ENCODE measurements at regions not wholly inside any gene's neighbourhood (a gene's known extent, or its start where the extent isn't known, plus 50 kb on each side); places are given as distances from the start of the nearest gene placed in this dataset.
A peak's percentile ranks its signal among the peaks of the same experiment; 100 is the strongest.

GRCh38 chr2:156158808-156159207 is 173.7 kb downstream of the NR4A2 start:
- no peak for DNase-seq

- no peak for DNase-seq
Measured at GRCh38 chr2:156157670-156158069, 174.9 kb downstream of the NR4A2 start.

- DNase-seq, result no peak
Measured at GRCh38 chr2:156156580-156156979, 175.9 kb downstream of the NR4A2 start.

- no peak for DNase-seq
Measured at GRCh38 chr2:156155319-156155718, 177.2 kb downstream of the NR4A2 start.

GRCh38 chr2:156151351-156151750 is 181.2 kb downstream of the NR4A2 start:
- DNase-seq, result no peak

- no peak for DNase-seq
Measured at GRCh38 chr2:156147594-156148330, 184.8 kb downstream of the NR4A2 start.

GRCh38 chr2:156145976-156146375 is 186.5 kb downstream of the NR4A2 start:
- DNase-seq, result no peak

- DNase-seq, result no peak
Measured at GRCh38 chr2:156145469-156145868, 187.1 kb downstream of the NR4A2 start.

- DNase-seq, result no peak
Measured at GRCh38 chr2:156136566-156136965, 196.0 kb downstream of the NR4A2 start.

- DNase-seq, result no peak
Measured at GRCh38 chr2:156134887-156135286, 197.6 kb downstream of the NR4A2 start.

GRCh38 chr2:156132941-156133340 is 199.6 kb downstream of the NR4A2 start:
- no peak for DNase-seq

- DNase-seq, result no peak
Measured at GRCh38 chr2:156132130-156132529, 200.4 kb downstream of the NR4A2 start.

GRCh38 chr2:156129227-156129626 is 203.3 kb downstream of the NR4A2 start:
- peak; percentile 1 for DNase-seq

- DNase-seq, result no peak
Measured at GRCh38 chr2:156125018-156125417, 207.5 kb downstream of the NR4A2 start.

- no peak for DNase-seq
Measured at GRCh38 chr2:156124458-156124857, 208.1 kb downstream of the NR4A2 start.

GRCh38 chr2:156118753-156119416 is 213.6 kb downstream of the NR4A2 start:
- no peak for DNase-seq

GRCh38 chr2:156116113-156116512 is 216.4 kb downstream of the NR4A2 start:
- DNase-seq, result no peak

GRCh38 chr2:156115338-156115737 is 217.2 kb downstream of the NR4A2 start:
- DNase-seq, result no peak

GRCh38 chr2:156112323-156112722 is 220.2 kb downstream of the NR4A2 start:
- no peak for DNase-seq

- DNase-seq, result peak; percentile 66
Measured at GRCh38 chr2:156110890-156111289, 221.6 kb downstream of the NR4A2 start.

- no peak for DNase-seq
Measured at GRCh38 chr2:156099382-156099781, 233.1 kb downstream of the NR4A2 start.

- no peak for DNase-seq
Measured at GRCh38 chr2:156098506-156098905, 234.0 kb downstream of the NR4A2 start.

GRCh38 chr2:156088587-156088986 is 243.9 kb downstream of the NR4A2 start:
- DNase-seq, result no peak

GRCh38 chr2:156087875-156088274 is 244.6 kb downstream of the NR4A2 start:
- DNase-seq, result no peak
